Retinal pigment epithelial cell (primary cell): ENCODE measurements at regions not wholly inside any gene's neighbourhood (a gene's known extent, or its start where the extent isn't known, plus 50 kb on each side); places are given as distances from the start of the nearest gene placed in this dataset.

Source experiments
- DNase-seq: peaks from one replicate; pipeline ENCODE4 v3.0.0-alpha.2; 2010; ENCODE audit warnings: low read depth
- H3K4me3 ChIP-seq: 2 replicates; pipeline ENCODE4 v1.5.1; 2011; ENCODE audit warnings: mild to moderate bottlenecking, low read length, control low read depth, moderate library complexity
- CTCF ChIP-seq: conservative IDR thresholded peaks from 2 replicates; pipeline ENCODE4 v1.5.1; 2011; ENCODE audit warnings: low read depth, low read length, control low read depth, inconsistent platforms

GRCh38 chr3:111331306-111331705 lies 210.7 kb upstream of the CD96 start:
- TF ChIP-seq CTCF = no peak
- H3K4me3 ChIP-seq = no peak overlapping the region
- no peak for DNase-seq

GRCh38 chr3:111331912-111332311 lies 210.1 kb upstream of the CD96 start:
- no peak for DNase-seq
- TF ChIP-seq CTCF = no peak
- no peak overlapping the region for H3K4me3 ChIP-seq

GRCh38 chr3:111332488-111333080 lies 209.4 kb upstream of the CD96 start:
- TF ChIP-seq CTCF = no peak
- DNase-seq = no peak

GRCh38 chr3:111333642-111334041 lies 208.4 kb upstream of the CD96 start:
- TF ChIP-seq CTCF = no peak
- DNase-seq = no peak

More at GRCh38 chr3:111332488-111333080, 209.4 kb upstream of the CD96 start:
- no peak overlapping the region for H3K4me3 ChIP-seq

GRCh38 chr3:111335512-111336303 lies 206.3 kb upstream of the CD96 start:
- no peak overlapping the region for H3K4me3 ChIP-seq
- no peak for TF ChIP-seq CTCF
- DNase-seq = no peak

More at GRCh38 chr3:111333642-111334041, 208.4 kb upstream of the CD96 start:
- no peak overlapping the region for H3K4me3 ChIP-seq

- no peak for TF ChIP-seq CTCF
- no peak for DNase-seq
Observed at GRCh38 chr3:111336511-111336910, 205.5 kb upstream of the CD96 start.

More at GRCh38 chr3:111336511-111336910, 205.5 kb upstream of the CD96 start:
- H3K4me3 ChIP-seq = no peak overlapping the region
